ENCODE measurements at regions not wholly inside any gene's neighbourhood (a gene's known extent, or its start where the extent isn't known, plus 50 kb on each side); places are given as distances from the start of the nearest gene placed in this dataset.
"Not testable (repeated sequence)": the region's sequence is repeated elsewhere in the genome, so short reads cannot be mapped to it uniquely, and the experiment has no call there.

DNA sequence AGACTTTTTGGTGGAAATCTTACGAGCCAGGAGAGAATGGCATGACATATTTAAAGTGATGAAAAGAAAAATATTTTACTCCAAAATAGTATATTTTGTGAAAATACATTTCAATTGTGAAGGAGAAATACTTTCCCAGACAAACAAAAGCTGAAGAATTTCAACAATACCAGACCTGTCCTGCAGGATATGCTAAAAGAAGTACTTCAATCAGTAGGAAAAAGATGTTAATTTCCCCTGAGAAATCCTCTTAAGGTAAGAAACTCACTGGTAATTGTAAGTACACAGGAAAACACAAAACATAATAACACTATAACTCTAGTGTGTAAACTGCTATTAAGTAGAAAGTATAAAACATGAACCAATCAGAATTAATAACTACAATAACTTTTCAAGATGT lies 341.8 kb upstream of the GJE1 start:
- no peak for FAIRE-seq
- no peak for DNase-seq (ENCODE audit: low spot score)

DNA sequence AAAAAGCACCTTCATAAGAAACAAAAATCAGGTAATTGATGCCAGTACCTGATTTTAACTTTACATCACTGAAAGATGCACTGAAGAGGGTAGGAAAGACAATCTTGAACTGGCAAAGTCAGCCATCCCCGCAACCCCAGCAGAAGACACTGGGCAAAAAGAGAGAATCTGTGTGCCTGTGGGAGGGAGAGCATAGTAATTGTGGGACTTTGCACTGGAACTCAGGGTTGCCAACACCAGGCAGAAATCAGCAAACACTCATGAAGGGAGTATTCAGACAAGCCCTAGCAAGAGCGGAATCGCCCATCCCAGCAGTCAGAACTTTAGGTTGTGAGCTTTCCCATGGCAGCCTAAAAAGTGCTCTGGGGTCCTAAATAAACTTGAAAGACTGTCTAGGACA lies 344.6 kb upstream of the GJE1 start:
- FAIRE-seq (no peak), DNase-seq (ENCODE audit: low spot score) (no peak)

DNA sequence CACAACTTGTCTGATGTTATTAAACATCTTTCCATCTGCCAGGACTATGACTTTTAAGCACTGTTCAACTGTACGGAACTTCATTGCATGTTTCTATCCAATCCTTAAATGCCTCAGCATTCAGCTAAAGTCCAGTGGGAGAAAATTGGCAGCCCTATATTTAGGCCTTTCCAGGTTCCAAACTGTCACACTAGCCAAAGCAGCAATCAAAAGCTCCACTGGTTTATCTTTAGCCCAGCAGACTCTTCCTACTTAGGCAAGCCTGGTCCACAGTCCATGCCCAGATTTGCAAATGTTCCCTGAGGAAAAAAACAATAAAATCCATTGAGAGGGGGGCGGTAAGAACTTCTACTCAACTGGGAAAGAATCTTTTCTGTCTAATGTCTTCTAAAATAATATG lies 349.1 kb upstream of the GJE1 start:
- FAIRE-seq: no peak
- no peak for DNase-seq (ENCODE audit: low spot score)

DNA sequence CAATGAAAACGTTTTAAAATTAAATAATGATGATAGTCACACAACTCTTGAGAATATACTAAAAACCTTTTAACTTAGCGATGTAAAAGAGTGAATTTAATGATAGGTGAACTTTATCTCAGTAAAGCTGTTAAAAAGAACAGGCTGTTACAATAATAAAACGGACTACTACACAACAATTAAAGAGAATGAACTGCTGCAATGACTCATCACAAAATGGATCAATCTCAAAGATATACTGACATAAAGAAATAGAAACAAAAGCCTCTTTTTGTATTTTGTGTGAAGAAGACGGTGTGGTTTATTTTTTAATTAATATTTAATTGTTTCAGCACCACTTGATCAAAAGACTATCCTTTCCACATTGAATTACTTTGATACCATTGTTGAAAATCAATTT lies 352.4 kb upstream of the GJE1 start:
- DNase-seq (ENCODE audit: low spot score): no peak
- FAIRE-seq: no peak

DNA sequence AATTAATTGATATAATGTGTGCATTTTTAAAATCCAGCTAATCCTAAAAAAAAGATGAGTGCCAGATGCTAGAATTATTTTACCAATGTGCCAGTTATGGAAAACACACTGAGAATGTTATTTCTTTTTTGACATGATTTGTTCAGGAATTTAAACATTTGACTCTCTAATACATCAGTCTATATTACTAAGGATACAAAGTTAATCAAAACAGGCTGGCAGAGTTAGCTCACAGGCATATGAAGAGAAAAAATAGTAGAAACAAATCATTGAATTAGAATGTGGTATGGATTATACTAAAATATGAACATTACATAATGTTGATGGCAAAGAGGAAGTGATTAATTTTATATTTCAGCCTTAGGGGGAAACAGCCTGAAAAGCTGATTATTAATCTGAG lies 368.3 kb upstream of the GJE1 start:
- DNase-seq (ENCODE audit: low spot score) (no peak), FAIRE-seq (no peak)

DNA sequence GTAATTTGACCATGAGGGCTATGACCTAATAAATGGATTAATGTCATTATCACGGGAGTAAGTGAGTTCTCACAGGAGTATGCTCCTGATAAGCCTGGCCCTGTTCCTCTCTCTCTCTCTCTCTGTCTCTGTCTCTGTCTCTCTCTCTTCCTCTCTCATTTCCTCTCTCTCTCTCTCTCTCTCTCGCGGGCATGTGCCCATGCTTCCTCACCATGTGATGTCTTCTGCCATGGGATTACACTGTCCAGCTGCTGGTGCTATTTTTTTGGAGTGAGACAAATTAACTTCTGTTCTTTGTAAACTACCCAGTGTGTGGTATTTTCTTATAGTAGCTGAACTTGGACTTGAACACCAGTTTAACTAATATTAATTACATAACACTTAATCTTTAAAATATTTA lies 374.3 kb upstream of the GJE1 start:
- DNase-seq (ENCODE audit: low spot score): no peak
- FAIRE-seq: no peak

DNA sequence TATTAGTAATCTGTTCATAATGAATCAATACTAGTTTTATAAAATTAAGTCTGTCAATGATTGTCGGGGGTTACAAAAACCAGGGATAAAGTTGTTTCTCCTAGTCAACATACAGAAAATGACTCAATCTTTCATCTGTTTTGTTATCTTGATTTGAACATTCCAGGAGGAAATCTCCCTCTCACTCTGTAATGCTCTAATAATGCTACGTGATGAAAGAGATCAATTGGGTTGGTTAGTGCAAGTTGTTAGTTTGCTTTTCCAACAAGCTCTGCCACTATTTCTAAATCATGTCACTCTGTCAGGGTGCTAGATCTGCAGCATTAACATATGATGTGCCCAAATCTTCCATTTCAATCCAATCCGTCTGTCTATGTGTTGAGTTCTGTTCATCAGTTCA lies 379.5 kb upstream of the GJE1 start:
- DNase-seq (ENCODE audit: low spot score) (no peak), FAIRE-seq (no peak)

DNA sequence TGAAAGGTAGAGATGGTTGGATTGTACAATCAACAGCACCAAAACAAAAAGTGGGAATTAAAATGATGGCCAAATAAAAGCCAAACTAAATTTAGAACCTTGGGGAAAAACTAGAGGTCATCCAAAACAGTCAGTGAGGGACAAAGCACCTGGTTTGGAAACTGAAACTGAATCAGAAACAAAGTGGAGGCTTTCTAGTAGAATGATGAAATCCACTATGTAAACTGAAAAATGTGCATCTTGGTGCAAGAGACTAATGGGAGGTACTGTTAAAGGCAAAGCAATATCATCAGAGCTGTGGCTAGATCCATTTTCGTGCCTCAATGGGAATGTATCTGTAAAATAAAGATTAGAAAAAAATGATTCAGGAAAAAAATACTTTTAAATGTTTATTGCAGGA lies 380.0 kb upstream of the GJE1 start:
- no peak for FAIRE-seq
- no peak for DNase-seq (ENCODE audit: low spot score)

DNA sequence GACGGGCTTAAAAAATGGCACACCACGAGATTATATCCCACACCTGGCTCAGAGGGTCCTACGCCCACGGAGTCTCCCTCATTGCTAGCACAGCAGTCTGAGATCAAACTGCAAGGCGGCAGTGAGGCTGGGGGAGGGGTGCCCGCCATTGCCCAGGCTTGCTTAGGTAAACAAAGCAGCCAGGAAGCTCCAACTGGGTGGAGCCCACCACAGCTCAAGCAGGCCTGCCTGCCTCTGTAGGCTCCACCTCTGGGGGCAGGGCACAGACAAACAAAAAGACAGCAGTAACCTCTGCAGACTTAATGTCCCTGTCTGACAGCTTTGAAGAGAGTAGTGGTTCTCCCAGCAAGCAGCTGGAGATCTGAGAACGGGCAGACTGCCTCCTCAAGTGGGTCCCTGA lies 386.4 kb upstream of the GJE1 start:
- not testable (repeated sequence) for FAIRE-seq

DNA sequence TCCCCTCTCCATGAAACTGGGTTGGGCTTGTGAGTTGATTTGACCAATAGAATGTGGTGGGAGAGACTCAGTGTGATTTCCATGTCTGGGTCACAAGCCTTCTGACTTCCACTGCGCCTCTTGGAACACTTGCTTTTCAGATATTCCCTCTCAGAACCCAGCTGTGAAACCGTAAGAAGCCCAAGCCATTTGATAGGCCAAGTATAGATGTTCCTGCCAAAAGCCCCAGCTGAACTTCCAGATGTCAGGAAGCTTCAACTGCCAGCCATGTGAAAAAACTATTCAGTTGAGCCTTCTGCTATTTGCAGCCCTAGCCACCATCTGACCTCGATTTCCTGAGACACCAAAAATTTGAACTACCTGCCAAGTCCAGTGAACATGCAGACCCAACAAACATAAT lies 387.8 kb upstream of the GJE1 start:
- FAIRE-seq: no peak
- DNase-seq (ENCODE audit: low spot score): no peak

More for the DNA sequence above, 386.4 kb upstream of the GJE1 start:
- not testable (repeated sequence) for DNase-seq (ENCODE audit: low spot score)

DNA sequence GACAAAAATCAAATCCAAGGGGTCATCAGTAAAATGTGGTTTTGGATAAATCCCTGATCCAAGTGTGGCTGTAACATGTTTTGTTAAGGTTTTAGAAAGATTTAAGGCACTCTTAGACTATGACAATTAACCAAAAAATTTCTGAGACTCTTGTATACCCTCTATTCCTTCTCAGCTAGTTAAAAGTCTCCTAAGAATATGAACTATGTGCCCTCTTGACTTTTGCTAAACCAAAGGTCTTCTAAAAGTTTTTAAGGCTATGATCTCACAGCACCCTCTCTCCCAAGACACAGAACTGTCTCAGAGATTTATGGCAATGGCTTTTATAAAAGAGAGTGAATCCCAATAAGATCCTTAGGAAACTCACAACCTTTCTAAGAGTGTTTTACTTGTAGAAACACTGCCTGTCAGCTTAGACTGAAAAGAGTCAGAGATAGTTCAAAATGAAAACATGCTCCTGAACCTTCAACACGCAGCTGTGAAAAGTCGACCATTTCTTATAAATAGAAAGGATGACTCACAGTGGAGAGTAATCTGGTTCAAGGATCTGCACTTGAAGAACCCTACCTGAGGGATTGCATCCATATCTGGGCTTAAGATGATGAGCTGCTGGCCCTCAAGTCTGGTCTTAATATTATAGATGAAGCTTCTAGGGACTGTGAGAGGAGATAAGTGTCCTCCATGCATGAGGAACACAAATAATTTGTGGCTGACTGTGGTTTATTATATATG lies 388.4 kb upstream of the GJE1 start:
- DNase-seq (ENCODE audit: low spot score) (no peak), FAIRE-seq (no peak)

DNA sequence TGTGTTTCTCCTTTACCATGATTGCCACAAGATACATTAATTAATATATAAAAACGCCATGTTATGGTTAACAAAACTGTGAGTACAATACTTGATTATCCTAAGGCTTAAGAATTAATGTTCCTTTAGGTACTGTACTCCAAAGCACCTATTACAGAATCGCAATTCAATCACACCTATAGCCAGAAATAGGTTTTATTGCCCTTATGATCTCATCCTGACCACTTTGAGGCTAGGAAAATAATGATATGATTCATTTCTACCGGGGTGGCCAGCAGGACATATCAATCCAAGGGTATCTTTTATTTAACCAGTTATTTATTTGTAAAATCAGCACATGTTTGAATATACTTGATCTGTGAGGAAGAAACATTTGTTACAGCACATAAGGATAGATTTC lies 396.6 kb upstream of the GJE1 start:
- DNase-seq (ENCODE audit: low spot score) (no peak), FAIRE-seq (no peak)

DNA sequence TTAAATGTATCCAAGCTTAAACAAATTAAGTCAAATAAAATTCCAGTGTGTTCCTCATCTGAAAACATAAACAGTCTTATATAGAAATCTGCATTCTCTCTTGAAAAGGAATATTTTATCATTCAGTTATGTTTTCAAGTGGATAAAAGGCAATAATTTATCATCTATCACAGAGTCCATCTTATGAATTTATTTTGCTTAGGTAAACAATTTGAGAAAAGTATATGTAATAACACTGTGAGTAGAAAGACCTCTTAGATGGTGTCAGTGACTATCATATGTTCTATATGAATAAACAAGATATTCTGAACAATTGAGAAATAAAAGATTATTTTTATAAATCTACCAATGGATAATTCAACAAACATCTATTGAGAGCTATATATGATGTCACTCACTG lies 397.6 kb upstream of the GJE1 start:
- no peak for DNase-seq (ENCODE audit: low spot score)

DNA sequence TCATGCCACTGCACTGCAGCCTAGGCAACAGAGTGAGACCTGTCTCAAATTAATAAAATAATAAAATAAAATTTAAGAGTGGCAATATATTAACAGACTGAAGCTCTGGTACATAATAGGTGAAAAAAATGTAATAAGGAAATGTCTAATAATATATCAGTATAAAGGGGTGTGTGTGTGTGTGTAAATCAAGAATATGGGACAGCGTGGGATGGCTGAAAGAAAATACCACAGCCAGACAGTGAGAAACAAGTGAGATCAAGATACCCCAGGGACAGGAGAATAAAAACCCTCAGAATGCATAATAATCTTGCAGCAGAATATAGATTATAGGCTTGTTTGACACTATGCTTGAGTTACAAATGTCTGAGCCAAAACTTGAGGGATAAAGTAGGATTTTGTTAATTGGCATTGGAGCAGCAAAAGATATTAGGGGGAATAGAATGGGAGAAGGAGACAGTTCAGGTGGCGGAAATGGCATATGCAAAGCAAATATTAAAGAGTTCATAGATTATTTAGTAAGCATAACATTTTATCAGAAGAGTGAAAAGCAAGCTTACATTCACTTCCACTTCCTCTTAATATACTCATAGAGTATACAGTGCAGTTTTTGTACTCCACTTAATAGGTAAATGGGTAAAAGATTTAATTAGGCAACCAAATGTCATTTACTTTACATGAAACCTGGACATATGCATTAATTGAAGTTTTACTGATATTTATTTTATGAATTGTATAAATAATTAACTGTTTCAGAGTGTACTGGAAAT lies 398.5 kb upstream of the GJE1 start:
- FAIRE-seq (no peak), DNase-seq (ENCODE audit: low spot score) (no peak)

More for the DNA sequence above, 397.6 kb upstream of the GJE1 start:
- no peak for FAIRE-seq

DNA sequence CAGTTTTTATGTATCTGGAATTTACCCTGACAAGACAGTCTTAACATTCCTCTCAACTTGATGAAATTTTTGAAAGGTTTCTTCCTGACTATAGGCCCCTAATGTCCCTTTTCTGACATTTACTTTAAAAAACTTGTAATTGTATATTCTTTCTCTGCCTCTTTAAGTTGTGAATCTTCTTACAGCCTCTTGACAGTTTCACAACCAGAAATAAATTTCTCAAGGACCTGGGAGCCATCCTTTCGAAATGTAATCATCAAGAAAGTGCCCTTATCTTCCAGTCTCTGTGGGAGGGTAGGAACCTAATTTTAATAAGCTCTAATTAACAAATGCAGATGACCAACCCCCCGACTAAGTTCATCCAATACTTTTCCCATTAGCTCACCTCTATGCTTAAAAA lies 403.6 kb upstream of the GJE1 start:
- no peak for DNase-seq (ENCODE audit: low spot score)
- FAIRE-seq: no peak

DNA sequence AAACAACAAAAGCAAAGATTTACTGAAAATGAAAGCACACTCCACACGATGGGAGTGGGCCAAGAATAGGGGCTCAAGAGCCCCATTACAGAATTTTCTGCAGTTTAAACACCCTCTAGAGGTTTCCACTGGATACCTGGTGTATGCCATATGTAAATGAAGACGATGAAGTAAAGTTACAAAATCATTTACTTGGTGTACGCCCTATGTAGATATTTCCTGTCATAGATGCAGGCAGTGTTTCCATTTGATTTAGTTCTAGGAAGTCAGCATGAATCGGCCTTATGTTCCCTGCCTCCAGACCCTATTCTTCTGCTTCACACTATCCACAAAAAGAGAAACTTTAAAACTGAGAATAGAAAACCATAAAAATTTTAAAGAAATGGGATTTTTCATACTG lies 404.4 kb upstream of the GJE1 start:
- FAIRE-seq: no peak

DNA sequence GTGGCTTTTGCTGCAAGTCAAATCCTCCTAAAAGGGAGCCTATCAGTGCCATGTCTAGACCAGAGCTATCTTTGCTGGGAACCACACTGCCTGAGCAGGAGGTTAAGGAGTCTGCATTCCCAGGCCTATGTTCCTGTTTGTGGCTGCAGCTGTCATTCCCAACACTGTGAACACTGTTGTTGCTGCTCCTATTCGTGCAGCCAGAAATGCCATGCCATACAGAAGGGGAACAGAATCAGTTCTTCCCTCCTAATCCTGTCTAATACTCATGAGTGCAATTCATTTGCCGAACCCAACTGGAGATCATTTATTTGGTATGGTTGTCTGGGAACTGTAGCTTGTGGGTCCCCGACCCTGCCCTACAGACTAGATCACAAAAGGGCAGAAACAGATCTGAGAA lies 406.5 kb upstream of the GJE1 start:
- no peak for FAIRE-seq
- no peak for DNase-seq (ENCODE audit: low spot score)

More for the DNA sequence above, 404.4 kb upstream of the GJE1 start:
- DNase-seq (ENCODE audit: low spot score): no peak

DNA sequence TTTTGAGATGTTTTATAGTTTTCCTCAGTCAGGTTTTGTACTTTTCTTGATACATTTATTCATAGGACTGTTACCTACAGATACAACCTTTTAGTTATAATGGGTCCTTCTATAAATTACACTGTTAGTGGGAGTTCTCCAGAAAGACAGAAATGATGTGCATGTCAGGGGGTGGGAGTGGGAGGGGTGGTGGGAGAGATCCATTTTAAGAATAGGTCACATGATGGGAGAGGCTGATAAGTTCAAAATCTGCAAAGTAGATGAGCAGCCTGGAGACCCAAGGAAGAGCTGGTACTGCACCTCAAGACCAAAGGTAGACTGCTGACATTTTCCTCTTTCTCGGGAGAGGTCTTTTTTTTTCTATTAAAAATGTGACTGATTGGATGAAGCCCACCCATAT lies 408.0 kb upstream of the GJE1 start:
- FAIRE-seq (no peak), DNase-seq (ENCODE audit: low spot score) (no peak)

DNA sequence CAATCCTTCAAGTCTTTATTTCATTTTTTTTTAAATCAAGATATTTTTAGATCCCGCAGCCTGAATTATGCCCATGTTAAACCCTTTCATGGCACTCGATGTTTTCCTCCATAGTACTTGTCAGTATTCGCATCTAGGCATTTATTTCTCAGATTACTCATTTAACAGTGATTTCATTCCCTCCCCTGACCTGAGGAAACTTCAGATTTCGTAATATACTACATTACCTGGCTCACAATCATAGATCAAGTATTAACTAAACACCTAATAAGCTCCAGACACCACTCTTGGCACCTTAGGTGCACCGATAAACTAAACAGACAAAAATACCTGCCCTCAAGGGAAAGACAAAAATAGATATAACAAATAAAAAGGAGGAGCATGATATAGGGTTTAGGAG lies 413.2 kb upstream of the GJE1 start:
- FAIRE-seq (no peak), DNase-seq (ENCODE audit: low spot score) (no peak)

DNA sequence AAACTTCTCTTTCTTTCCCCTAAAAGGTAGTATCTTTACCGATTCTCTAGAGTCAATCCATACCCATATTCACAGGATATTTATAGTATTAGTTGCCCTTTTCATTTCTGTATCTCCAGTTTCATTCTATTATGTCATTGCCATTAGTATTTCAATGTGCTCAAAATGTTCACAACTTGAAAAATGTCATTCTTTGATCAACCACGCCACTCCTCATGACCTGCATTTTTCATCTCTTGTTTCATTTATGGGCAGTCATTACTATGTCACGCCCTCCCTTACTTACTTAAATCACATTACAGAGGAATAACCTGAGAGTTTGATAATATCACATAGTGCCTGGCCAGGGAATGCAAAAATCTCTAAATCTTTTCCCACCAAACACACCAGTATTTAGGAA lies 427.3 kb upstream of the GJE1 start:
- no peak for FAIRE-seq
- no peak for DNase-seq (ENCODE audit: low spot score)

DNA sequence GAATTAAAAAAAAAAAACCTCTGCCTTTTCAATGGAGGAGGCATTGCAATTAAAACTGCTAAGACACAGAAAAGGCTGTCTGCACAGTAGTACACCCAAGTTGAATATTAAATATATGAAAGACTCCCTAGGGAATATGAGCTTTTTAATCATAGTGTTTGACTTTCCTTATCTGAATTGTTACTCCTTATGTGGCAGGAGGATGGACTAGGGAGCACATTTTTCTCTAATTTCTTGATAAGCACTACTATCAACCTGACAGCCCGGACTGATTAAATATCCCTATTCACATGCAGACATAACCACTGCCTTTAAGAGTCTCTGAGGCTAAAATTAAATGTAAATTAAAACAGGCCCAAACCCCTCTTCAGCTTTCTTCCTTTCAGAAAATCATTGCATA lies 428.6 kb upstream of the GJE1 start:
- FAIRE-seq: no peak

DNA sequence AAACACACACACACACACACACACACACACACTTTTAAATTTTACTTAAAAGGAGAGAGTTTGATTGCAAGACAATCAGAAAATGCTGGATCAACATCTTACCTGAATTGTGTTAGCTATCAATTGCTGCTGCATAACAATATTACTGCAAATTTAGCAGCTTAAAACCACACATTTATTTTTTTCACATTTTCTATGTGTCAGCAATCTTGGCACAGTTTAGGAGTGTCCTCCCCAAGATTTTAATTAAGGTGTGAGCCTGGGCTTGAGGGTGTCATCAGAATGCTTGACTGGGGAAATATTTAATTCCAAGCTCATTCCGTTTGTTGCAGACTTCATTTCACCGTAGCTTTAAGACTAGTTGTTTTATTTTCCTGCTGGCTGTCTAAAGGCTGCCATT lies 431.0 kb upstream of the GJE1 start:
- FAIRE-seq (no peak), DNase-seq (ENCODE audit: low spot score) (no peak)

More for the DNA sequence above, 428.6 kb upstream of the GJE1 start:
- DNase-seq (ENCODE audit: low spot score): no peak

DNA sequence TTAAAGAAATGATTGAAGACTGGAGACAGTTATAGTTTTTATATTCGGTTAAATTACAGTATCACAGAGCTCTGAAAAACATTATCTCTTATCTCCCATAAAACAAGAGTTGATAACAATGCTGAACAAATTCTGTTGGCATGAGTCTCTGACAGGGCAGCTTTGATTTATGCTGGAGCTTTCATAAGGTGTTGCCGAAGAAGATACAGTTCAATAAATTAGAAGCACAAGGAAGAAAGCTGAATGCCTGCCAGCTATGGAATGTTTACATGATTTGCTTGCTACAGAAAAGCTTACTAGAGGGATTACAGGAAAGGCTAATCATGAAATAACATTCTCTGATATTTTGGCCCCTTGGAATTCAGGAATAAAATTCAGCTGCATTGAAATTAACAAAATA lies 431.9 kb upstream of the GJE1 start:
- no peak for DNase-seq (ENCODE audit: low spot score)
- no peak for FAIRE-seq

Measured in RCC 7860 (cell line).